ENCODE measurements at regions not wholly inside any gene's neighbourhood (a gene's known extent, or its start where the extent isn't known, plus 50 kb on each side); places are given as distances from the start of the nearest gene placed in this dataset.

DNA sequence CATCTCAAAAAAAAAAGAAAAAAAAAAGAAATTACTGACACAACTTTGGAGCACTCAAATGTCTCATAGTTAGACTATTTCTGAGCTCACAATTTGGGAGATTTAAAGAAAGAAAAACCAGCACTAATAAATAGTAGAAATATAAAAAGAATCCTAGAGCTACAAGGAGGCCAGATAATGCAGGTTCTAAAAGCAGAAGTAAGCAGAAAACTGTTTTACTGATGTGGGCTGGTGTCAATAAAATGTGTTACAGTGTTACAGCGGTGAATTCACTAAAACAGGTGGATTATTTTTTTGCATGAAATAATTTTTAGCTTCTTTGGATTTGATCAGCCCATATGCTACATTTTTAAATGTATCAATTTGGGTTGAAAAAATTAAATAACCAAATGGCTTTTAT lies 375.9 kb downstream of the GPM6A start:
- DNase-seq (ENCODE audit: low spot score), result no peak

DNA sequence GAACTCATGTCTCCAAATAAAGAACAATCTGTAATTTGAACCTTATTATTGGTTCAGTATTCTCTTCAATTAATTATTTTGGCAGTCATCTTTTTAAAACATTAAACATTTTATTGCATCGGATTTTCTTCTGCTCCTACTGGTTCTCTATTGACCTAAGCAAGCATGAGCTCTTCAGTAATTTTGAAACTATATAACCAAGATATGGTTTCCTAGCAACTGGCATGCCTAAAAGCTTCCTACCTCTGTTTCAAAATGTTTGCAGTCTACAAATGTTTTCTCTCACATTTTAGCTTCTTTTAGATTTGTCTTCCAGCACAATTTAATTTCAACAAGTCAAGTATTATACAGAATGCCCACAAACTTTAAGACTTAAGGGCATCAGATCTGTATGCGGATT lies 371.3 kb downstream of the GPM6A start:
- no peak for DNase-seq (ENCODE audit: low spot score)

GRCh38 chr4:175441256-175441655 lies 370.8 kb downstream of the GPM6A start:
- DNase-seq (ENCODE audit: low spot score), result no peak

- DNase-seq (ENCODE audit: low spot score), result no peak
Observed at GRCh38 chr4:175443547-175443946, 368.5 kb downstream of the GPM6A start.

GRCh38 chr4:175444512-175444911 lies 367.6 kb downstream of the GPM6A start:
- DNase-seq (ENCODE audit: low spot score), result no peak

DNA sequence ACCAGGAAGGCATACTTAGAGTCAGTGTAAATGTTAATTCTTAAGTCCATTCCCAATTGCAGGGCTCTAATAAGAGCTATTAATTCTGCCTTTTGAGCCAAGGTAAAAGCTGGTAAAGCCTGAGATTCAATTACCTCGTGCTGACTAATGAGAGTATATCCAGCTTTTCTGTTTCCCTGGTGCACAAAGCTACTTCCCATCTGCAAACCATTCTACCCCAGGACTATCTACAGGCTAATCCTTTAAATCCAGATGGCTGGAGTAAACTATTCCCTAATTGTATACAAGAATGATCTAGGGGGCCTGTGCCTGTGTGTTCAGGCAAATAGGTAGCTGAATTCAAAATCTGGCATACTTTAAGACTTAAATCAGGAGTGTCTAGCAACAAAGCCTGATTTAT lies 365.0 kb downstream of the GPM6A start:
- no peak for DNase-seq (ENCODE audit: low spot score)

DNA sequence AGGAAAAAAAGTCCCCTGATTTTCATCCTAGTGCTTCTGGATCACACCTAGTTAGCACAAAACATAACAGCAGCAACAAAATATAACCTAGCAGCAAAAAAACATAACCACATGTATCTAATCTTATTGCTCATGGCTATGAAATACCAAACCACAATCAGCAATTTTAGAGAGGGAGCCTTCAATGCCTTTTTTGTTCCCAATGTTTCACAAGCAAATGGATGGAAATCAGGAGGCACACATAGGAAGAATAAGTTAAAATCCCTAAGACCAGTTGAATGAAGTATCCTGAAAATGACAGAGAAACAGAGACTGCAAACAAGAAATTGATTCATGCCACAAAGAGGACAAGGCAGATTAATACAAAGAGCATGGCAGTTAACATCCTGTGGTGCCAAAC lies 361.6 kb downstream of the GPM6A start:
- DNase-seq (ENCODE audit: low spot score), result no peak

DNA sequence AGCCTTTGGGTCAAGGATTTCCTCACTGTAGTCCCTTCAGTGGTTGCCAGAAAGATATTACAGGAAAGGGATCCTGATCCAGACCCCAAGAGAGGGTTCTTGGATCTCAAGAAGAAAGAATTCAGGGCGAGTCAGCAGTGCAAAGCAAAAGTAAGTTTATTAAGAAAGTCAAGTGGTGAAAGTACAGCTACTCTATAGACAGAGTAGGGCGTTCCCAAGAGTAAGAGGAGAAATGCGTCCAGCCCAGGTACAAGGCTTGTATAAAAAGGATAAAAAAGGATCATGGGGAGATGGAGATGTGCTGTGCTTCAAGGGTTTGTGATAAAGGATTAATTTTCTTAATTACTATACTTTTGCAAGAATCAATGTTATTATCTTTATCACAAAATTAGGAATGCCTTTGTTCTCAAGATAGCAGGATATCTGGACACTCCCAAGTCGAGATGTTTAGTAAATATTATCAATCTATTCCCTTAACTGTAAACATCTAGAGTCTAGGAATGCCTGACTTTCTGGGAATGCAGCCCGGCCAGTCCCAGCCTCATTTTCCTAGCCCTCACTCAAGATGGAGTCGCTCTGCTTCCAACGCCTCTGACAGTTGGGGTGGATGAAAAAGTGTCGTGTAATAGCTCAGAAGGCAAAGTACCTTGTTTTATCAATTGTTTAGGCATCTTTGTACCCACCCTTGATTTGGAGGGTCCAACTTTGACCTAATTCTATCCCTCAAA lies 360.7 kb downstream of the GPM6A start:
- no peak for DNase-seq (ENCODE audit: low spot score)

GRCh38 chr4:175453456-175453855 lies 358.6 kb downstream of the GPM6A start:
- no peak for DNase-seq (ENCODE audit: low spot score)

GRCh38 chr4:175456131-175456530 lies 355.9 kb downstream of the GPM6A start:
- DNase-seq (ENCODE audit: low spot score), result no peak

DNA sequence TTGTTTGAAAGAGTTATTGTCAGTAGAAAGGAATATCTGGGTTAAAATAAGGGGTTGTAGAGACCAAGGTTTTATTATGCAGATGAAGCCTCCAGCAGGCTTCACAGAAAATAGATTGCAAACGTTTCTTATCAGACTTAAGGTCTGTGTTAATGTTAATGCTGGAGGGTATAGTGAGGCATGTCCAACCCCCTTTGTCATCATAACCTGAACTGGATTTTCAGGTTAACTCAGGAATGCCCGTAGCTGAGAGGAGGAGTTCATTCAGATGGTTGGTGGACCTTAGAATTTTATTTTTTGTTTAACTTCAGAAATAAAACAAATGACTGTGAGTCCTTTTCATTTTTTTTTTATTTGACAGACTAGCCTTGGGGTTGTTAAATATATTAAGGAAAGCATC lies 354.1 kb downstream of the GPM6A start:
- no peak for DNase-seq (ENCODE audit: low spot score)

DNA sequence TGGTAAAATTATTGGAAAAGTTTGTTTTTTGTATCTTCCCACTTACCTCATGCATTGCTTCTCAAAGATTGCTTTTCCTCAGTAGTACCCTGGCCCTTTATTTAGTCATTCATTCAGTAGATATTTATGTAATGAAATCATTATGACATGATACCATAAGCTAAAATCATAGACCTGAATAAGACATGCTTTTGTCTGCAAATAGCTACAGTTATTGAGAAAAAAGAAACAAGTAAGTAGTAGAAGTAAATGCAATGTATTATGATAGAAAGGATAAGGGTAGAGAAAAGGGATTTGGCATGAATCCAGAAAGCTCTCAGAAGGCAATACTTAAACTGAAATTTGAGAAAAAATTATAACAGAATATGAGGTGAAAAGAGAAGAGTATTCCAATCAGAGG lies 352.5 kb downstream of the GPM6A start:
- no peak for DNase-seq (ENCODE audit: low spot score)

DNA sequence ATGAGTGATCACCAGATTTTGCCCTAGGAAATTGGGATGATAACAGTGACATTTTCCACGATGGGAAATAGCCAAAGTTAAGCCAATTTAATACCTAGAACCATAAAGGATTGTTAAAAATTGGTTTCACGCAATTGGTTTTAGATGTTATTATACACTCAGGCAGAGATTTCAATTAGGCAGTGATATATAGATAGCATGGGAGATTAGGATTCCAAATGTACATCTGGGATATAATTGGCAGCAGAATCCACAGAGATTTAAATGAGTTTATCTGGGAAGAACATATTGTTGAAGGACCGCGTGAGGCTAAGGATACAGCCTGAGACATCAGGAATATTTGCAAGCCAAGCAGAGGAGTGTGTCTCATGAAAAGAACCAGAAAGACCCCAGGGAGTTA lies 351.6 kb downstream of the GPM6A start:
- no peak for DNase-seq (ENCODE audit: low spot score)

- DNase-seq (ENCODE audit: low spot score), result no peak
Observed at GRCh38 chr4:175469514-175469913, 342.6 kb downstream of the GPM6A start.

DNA sequence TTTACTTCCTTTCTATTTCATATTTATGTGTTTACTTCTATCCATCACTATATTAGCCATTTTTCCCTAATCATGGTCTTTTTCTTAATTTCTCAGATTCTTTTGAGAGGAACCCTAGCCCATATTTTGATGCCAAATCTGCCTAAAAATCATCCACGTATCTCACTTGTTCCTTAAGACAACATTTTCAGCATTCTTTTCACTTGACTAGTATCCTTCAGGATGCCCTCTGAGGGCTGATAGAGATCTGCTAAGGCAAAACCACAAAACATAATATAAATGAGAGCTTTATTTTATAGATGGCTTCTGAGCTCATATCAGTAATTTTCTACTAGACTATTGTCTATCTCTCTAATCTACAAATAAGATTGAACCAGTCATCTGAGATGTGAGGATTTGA lies 341.9 kb downstream of the GPM6A start:
- no peak for DNase-seq (ENCODE audit: low spot score)

GRCh38 chr4:175480404-175480803 lies 331.7 kb downstream of the GPM6A start:
- no peak for DNase-seq (ENCODE audit: low spot score)

GRCh38 chr4:175499735-175500352 lies 312.2 kb downstream of the GPM6A start:
- DNase-seq (ENCODE audit: low spot score), result no peak

DNA sequence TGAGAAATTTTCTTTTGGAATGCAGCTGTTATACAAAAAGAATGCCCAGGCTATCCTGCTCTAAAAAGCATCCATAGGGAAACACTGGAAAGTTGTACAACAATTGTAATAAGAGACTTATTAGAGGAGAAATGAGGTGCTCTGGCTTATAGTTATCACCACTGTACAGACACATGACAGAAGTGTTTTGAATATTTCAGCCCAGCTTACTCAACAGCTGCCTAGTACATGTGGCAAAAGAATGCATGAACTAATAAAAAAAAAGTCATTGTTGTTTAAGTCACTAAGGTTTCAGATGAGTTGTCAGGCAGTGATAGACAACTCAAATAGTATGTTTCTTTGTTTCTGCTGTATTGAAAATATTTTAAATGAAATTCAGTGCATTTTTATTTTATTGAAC lies 307.7 kb downstream of the GPM6A start:
- DNase-seq (ENCODE audit: low spot score), result no peak

DNA sequence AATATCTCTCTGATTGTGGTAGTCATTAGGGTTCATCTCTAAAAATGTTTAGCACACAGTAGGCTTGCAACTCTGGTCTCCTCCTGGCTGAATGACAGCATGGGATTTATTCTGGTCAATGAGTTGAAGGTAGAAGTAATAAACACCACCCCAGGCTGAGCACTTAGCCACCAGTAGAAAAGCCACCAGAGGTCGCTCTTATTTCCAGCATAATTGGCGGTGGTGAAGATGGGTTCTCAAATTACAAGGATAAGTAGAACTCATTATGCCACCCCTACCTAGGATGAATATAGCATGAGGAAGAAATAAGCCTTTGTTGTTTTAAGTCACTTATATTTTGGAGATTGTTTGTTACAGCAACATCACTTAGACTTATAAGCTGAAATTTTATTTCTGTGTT lies 302.7 kb downstream of the GPM6A start:
- no peak for DNase-seq (ENCODE audit: low spot score)

GRCh38 chr4:175511861-175512260 lies 300.2 kb downstream of the GPM6A start:
- no peak for DNase-seq (ENCODE audit: low spot score)

GRCh38 chr4:175514174-175514573 lies 297.9 kb downstream of the GPM6A start:
- no peak for DNase-seq (ENCODE audit: low spot score)

GRCh38 chr4:175530655-175531054 lies 281.4 kb downstream of the GPM6A start:
- no peak for DNase-seq (ENCODE audit: low spot score)

DNA sequence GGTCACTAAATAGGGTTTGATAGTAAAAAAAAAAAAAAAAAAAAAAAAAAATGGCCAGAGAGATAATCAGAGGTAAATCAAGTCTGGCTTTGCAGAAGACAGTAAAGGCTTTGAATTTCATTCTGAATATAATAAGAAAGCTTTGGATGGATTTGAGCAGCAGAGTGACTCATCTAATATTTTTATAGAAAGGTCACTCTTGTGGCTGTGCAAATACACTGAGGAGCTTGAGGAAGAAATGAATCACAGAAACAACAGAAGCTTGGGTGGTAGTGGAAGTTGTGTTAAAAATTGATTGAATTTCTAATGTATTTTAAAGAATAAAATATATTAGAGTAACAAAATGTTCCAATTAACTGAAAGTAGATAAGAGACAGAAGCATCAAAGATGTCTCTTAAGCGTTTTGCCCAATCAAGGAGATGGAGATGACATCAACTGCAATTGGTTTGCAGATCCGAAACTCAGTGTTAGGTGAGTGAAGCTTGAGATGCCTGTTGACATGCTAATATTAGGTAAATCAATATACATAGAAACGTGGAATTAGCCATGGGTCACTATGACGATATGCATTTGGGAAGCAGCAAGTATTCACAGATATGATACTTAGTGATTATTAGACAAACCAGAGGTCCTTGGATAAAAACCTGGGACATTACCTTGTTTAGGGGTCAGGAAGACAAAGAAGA lies 280.5 kb downstream of the GPM6A start:
- no peak for DNase-seq (ENCODE audit: low spot score)

Data from SK-N-DZ (cell line).